DMS 273 (cell line): ENCODE measurements at regions not wholly inside any gene's neighbourhood (a gene's known extent, or its start where the extent isn't known, plus 50 kb on each side); places are given as distances from the start of the nearest gene placed in this dataset.

Experiments
- DNase-seq: peaks from one replicate; lab custom pipeline; 2025; ENCODE audit not compliant: unreplicated experiment; lab: John Stamatoyannopoulos, UW

DNA sequence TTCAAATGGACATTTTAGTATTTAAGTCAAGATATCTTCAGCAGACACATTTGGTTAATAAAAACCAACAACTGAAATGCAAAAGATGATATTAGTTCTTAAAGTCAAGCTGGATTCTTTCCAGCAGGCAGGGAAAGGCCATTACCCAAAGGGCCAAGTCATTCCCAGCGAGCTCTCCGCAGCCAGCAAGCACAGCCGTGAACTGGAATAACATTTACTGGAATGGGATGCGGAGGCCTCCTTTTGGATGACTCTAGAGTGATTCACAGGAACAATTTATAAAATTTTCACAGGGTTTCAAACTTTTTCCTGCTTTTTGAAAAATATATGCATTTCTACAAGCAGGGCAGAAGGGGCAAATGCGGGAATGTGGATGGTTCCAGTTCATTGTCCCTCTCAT is 76.6 kb upstream of the DAB2 start:
- no peak for DNase-seq

DNA sequence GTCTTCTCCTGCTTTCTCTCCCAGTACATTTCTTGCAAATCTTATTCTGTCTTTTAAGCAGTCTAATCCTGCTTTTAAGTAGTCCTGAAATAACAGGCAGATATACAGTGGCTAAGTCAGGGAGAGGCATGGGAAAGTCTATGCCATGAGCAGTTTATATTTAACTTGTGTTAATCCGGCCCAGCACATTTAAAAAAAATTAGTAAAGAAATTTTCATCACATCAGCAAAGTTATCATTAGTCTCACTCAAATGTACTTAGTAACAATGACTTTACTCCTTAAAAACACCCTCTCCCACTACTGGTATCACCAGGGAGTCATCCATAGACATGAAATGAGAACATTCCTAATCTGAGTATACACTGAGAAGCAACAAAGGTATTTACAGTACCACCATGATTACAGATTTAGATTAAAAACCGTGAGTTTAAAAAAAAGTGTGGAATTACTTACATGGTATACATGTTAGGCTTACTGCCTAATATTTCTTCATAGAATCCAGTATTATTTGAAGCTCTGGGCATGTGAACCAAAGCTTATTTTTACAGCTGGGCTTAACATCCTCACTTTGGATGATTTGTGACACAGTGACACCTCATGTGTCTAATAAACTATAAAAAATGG is 75.9 kb upstream of the DAB2 start:
- no peak for DNase-seq

DNA sequence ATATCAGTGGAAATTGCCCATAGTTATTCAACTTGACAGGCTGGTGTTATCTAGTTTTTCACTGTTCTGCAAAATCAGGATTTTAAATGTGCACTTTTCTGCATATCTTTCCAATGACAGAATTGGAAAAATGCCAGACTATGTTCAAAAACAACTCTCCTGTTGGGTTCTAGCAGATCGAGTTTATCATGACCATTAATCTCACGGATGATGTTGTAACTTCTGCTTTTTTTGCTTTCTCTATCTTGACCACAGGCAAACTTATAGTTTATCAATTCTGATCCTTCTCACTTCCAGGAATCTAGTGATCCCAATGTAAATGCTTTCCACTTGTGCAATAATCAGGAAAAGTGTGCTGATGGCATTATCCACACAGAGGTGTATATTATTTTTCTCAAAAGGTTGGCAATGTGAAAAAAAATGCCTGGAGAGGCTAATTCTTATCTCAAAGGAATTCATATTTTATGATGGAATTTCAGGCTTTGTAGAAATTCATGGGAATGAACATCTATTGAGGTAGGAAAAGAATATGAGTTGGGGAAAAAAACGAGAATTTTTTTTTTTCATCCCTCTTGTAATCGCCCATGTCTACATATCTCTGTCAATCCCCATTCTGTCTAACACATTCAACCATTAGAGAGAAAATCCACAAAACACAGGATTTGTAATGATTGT is 73.6 kb upstream of the DAB2 start:
- no peak for DNase-seq

DNA sequence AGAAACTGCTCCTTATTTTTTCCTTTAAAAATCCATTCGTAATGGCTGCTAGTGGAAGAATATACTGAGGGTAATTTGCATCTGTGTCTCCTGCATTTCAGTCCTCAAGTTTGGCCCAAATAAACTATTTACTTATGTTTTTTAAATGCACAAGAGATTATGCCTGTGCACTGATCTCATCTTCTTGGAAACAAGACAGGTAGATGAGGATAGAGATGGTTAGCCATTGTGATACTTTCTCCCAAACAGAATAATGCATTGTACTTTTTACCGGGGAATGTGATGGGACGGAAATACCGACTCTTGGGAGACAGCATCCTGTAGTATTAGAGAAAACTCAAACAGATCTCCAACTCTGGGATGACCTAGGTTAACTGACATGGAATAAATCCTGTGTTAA is 72.5 kb upstream of the DAB2 start:
- DNase-seq, result no peak

DNA sequence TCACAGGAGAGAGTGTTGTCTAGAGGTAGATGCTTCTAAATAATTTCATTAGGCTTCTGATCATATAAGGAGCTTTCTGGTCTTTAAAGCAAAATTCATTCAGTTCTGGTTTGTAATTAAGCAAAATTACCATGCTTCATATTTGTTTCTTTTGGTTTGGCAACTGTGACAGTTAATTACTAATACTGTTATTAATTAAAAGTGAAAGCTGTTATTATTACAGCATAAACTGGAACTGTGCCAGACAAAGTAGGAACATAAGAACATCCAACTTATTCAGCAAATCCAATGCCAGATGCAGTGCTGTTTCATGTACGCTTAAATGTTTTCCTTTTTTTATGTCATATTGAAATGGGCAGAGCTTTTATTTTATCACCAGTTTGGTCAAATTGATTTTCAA is 70.4 kb upstream of the DAB2 start:
- DNase-seq, result no peak

DNA sequence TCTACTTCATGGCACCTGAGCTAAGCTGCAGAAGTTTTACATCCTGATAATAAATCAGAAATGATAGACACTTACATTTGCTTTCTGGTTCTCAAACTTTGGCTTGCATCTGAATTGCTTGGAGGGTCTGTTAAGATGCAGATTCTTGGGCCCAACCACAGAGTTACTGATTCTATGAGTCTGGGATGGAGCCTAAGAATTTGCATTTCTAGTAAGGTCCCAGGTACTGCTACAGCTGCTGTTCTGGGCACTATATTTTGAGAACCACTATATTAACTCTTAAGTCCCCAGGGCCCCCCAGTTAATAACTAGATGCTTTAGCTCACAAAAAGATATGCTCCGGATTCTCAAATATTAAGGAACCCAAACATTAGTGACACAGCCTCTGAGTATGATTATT is 69.8 kb upstream of the DAB2 start:
- DNase-seq, result no peak

DNA sequence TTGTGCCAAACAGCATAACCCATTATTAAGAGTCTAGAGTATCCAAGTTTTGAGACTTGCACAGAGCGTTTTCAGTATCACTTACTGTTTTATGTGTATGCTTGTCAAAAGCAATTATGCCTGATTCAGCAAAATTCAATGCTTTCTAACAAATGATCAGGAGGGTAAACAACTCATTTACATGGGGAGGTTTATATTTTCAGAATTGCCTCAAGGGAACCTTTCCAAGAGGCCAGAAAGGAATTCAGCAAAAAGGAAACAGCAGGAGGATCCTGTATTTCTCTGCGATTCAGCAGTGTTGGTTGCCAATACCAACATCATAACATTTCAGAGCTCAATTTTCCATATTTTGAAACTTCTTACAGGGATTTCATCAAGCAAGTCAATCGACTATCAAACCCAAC is 69.3 kb upstream of the DAB2 start:
- DNase-seq, result no peak

DNA sequence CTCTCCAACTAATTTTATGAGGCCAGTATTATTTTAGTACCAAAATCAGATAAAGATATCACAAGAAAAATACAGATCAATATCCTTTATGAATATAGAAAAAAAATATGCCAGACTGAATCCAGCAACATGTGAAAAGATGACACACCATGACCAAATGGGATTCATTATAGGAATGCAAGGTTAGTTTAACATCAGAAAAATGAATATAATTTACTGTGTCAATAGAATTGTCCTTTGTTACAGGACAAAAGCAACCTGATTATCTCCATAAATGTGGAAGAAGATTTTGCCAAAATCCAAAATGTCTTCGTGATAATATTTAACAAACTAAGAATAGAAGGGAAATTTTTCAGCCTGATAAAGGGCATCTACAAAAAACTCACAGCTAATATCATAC is 66.4 kb upstream of the DAB2 start:
- DNase-seq, result no peak

DNA sequence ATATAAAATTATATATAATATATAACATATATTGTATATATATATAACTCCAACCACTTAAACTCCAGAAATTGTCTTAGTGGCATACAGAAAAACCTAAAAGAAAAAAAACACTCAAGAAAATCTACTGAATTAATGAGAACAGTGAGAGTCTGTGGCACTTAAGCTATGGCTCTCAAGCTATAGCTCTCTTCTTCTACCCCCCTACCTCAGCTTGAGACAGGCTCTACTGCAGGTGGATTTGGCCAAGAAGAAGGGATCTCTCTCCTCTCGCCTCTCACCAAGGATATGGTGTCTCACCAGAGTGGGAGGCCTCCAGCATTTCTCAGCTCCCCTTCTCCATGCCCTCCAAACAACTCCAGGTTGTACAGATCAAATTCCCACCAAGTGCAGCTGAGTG is 64.5 kb upstream of the DAB2 start:
- no peak for DNase-seq

DNA sequence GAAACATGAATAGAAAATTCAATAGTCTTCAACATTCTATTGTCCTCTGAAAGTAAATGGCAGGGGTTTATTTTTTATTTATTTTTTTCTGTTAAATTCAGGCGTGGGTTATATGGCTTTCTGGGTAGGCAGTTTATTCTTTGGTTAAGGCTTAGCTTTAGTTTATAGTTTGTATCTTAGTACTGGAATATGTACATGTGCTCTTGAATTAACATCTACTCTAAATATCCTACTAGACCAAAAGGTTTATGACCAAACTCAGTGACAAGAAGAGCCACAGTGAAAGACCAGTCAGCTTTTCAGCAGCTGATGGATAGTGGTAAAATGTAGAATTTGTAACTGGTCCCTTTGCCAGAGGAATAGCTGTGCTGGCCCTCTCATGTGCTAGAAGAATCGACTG is 62.0 kb upstream of the DAB2 start:
- DNase-seq, result no peak

DNA sequence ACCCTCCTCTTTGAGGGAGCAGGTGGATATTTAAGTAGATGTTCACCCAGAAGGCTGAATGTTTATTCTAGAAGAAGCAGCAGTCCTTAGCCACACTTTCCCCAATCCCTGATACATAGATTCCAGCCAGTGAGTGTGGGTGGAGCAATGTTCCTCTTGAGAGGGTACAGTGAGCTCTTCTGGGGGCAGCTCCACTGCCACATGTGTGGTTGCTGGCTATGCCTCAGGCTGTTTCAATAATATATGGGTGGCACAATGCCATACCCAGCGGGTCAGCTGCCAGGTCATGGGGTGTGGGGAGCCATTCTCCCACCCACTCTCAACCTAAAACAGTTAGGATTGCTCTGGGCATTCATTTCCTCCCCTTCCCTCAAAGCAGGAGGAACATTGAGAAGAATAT is 61.6 kb upstream of the DAB2 start:
- DNase-seq, result no peak

DNA sequence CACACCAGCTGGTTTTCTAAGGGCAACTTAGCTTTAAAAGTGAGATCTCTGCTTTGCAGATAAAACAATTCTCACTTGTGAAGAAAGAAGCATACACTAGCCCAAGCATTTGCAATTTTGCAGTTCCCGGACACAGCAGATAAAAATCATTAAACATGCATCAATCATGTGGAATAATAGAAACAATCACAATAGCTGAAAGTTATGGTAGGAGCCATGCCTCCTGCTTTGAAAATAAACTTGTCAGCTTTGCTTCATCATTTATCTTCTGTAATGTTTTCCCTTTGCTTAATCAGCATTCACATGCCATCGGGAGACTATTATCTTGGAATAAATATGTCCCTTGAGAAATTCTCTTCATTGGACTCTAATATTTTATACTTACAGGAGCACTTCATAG is 60.3 kb upstream of the DAB2 start:
- no peak for DNase-seq

DNA sequence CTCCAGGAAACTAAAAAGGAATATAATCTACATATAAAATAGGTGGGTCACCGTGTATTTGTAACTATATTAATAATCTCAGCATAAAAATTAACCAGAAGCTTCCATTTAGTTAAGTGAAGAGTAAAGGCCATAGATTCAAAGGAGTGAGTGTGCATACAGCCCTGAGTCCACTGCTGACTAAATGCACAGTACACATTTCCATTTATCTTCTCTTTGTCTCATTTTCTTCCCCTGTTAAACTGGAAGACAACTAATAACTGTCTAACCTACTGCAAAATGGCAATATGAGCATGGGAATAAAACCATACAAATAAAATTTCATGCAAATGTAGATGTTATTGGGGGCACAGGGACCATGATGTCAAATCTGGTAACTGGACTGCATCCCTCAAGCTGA is 59.9 kb upstream of the DAB2 start:
- no peak for DNase-seq

DNA sequence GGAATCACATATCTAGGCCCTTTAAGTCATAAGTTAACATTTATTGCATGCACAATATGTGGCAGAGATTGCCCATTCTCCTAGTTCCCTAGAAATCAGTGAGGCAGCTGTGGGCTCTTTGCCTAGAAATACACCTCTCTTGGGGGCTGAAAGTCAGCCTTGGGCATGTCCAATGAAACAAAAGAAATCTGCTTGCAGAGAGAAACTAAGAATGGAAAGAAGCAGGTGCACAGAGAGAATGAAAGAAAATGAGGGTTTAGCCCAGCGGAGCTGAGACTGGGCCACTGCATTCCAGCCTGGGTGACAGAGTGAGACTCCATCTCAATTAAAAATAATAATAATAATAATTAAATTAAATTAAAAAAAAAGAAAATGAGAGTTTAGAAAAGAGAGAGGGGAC is 57.3 kb upstream of the DAB2 start:
- no peak for DNase-seq

DNA sequence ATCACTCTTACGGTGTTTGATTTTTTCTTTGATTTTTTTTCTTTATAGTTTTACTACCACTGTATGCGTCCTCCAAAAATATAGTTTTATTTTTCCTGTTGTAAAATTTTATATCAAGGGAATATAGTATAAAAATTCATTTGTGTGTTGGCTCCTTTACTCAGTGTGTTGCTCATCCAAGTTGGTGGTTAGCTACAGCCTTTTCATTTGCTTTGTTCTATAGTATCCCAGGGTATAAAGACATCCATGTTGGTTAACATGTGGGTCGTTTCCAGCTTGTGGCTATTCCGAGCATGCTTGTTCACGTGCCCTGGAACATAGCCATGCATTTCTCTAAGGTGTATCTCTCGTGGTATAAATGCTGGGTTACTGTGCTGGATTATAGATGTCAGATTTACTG is 54.8 kb upstream of the DAB2 start:
- DNase-seq, result no peak

DNA sequence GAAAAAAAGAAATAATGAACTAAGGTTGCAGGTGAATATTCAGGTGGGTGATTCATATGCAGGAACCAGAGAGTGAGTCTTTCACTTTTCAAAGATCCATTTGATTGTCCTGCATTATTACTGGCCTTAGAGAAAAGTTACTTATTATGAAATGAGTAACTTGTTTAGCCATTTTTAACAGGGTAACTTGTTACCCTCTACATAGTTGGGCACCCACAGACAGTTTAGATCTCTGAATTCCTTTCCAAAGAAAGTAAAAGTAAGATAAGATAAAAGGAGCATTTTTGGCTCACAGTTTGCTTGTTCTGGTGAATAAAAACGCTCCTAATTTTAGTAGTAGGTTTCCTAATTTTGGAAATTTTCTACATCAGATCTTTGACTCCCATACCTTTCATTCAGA is 54.1 kb upstream of the DAB2 start:
- DNase-seq, result no peak

DNA sequence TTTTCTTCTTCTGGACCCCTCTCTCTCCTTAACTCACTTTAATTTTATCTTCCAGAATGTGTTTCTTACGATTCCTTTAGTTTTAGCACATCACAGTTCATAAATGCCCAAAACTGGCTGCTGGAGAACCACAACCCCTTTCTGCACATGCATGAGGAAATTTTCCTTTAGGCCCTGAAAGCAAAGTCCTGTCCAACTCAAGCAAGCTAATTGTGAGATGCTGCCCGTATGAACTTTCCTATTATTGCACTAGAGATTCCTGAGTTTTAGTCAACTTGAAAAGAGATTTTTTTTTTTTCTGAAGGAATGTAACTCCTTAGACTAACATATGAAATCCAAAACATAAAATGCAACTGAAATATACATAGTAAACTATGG is 52.1 kb upstream of the DAB2 start:
- DNase-seq, result no peak

DNA sequence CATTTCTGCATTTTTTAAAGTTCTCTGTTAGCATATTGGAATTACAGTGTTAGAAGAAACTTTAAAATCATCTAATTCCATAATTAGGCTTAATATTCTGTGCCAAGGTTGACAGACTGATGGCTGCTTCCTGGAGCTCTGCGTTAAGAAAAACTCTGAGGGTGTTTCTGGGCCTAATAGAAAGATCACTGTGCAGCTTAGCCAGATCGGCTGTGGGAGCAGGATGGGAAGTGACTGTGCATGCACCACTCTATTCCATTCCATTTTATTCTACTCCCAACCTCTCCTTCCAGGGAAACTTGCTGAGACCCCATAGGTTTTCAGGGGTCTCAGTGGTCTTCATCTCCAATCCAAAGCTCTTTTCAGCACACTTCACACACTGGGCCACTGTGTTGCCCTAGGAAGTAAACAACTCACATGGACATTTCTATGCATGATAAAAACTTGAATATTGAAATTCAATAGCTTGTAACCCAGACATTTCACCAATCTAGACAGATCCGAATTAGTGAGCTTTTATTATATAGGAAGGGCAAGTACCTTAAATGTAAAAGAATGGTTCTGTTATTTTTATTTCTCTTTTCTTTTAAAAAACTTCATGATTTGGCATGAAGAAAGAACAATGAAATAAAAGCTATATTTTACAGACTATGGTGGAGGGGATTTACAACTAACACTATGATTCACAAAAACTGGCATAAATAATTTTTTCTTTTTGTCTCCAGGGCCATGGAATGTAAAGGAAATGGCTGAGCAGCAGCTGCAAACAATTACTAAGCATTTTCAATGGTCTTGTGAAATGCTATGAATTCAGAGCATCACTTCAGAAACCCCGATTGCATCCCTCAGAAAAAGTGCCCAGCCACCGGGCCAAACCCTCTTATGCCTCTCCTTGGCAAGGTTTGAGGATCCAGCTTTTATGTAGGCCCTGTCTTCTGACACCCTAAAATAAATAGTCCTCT is 51.4 kb upstream of the DAB2 start:
- DNase-seq, result no peak

DNA sequence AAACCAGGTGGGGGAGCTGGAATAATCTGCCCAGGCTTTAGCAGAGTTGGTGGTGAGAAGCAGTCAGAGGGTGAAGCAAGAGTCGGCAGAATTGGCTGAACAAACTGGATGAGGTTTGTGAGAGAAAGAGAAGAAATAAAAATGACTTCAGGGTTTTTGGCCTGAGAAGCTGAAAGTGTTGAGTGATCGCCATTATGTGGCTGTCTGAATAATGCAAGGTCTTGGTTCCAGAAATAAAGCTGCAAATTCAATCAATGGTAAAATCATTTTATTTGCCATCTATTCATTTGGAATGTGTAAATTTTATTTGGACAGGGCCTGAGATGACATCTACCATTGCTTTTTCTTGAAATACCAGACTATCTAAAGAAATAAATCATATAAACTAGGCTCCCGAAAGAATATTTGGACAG is 50.4 kb upstream of the DAB2 start:
- DNase-seq, result no peak
